ENCODE measurements at regions not wholly inside any gene's neighbourhood (a gene's known extent, or its start where the extent isn't known, plus 50 kb on each side); places are given as distances from the start of the nearest gene placed in this dataset.

- DNase-seq: no peak
These were observed 83.0 kb upstream of the ADRA2C start for GRCh38 chr4:3683077-3683743.

GRCh38 chr4:3682236-3683076, 83.7 kb upstream of the ADRA2C start:
- DNase-seq: no peak

GRCh38 chr4:3681191-3681590, 85.0 kb upstream of the ADRA2C start:
- no peak for DNase-seq

GRCh38 chr4:3680656-3681055, 85.5 kb upstream of the ADRA2C start:
- DNase-seq: no peak

DNA sequence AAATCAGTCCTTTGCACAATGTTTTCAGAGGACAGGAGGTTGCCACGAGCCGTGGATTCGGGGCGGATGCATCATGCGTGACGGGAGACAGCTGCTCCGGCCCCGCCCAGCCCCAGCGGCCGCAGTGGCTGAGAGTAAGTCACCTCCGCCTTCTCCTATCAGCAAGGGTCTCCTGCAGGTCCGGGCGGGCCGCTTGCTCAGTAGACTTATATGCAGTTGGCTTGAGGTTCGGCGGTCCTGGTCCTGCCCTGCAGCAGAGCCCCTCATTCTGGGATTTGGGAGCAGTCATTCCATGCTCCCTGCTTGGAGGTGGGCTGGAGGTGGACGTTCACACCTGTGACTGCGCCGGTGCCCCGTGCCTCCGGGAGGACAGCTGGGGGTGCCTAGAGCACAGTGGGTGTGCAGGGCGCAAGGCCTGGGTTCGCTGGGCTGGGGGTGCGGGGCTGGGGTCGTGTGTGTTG, 86.3 kb upstream of the ADRA2C start:
- no peak for DNase-seq

DNA sequence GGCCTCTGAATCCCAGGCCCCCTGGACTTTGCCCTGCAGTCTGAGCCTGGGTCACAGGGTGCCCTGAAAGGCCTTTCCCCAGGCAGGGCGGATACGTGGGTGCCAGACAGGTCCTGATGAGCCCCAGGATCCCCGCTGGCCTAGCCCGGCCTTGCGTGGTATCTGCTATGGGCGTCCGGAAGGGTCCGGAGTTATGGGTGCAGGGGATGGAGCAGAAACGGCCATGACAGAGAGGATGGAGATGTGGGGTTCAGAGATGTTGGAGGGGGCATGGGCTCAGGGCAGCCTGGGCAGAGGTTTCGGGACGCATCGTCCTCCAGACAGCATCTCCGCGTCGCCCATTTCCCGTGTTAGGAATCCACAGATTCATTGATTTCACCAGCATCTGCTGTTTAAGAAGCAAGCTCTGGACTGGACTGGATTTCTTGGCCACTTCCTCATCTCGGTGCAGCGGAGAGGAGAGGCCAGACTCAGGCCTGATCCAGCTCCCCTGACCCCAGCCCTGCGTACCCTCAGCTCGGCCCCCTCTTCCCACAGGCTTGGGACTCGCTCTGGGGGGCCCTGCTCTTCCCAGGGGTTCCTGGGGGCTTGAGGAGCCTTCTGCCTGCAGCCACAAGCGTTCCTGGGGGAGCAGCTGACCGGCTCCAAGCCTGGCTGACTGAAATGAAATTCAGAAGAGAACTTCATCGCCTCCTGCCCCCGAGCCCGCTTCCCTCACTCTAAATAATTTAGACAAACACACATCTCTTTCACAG, 86.9 kb upstream of the ADRA2C start:
- no peak for DNase-seq

DNA sequence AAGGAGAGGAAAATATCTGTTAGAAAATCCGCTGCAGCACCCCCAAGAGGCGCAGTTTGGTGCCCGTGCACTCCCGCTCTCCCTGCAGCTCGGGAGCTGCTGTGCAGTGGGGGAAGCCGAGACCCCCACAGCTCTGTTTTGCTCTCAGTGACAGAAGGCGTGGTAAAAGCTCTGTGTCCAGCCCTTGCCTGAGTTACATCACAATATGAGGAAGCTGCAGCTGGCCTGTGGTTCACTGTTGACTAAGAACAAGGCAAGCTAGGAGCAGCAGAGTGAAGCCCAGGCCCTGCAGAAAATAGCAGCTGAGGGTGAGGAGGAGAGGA, 88.5 kb upstream of the ADRA2C start:
- no peak for DNase-seq

GRCh38 chr4:3676907-3677747, 89.1 kb upstream of the ADRA2C start:
- no peak for DNase-seq

DNA sequence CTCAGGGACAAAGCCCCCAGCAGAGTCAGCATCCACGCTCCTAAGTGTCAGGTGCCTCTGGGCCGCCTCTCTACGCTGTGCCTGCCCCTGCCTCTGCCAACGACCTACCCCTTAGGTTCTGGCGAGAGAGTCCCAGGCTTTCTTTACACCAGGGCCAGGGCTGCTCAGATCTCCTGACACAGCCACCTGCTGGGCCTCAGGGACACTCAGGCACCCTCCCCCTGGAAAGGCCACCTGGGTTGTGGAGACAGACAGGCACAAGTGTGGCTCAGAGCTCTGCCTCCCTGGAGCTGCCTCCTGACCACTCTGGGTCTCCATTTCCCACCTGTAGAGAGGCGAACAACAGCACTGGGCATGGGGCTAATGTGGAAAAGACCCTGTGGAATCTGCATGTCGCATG, 90.0 kb upstream of the ADRA2C start:
- no peak for DNase-seq

- no peak for DNase-seq
These were observed 90.7 kb upstream of the ADRA2C start for GRCh38 chr4:3675251-3676115.

GRCh38 chr4:3674479-3674851, 91.7 kb upstream of the ADRA2C start:
- DNase-seq: no peak

DNA sequence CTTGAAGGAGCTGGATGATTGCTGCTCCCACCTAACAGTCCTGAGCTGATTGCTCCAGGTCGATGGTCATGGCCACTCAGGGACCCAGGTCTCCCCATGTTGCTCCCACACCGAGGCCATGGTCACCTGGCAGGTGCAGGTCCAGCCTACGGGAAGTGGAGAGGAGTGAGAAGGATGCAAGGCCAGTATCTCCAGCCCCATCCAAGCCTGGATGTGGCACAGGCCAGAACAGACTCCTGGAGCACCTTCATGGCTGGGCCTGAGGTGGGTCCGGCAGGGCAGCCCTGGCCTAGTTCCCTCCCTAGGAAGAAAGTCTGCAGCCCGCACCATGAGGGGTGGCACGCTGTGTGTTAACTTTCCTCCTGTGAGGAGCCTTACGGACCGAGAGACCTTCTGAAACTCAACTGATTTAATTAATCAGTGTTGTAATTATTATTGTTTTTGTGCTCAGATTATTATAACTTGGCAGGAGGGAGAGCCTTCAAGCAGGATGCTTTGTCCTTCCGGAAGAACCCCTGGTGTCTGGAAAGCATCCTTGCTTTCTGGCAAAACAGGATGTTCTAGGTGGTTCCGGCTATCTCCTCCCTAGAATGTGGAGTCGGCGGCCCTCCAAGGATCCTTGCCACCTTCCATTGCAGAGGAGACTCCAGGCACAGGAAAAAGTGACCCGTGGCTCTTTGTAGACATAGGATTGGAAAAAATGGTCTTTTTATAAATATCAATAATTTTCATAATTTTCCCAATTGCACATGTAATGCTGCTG, 92.3 kb upstream of the ADRA2C start:
- DNase-seq: no peak

DNA sequence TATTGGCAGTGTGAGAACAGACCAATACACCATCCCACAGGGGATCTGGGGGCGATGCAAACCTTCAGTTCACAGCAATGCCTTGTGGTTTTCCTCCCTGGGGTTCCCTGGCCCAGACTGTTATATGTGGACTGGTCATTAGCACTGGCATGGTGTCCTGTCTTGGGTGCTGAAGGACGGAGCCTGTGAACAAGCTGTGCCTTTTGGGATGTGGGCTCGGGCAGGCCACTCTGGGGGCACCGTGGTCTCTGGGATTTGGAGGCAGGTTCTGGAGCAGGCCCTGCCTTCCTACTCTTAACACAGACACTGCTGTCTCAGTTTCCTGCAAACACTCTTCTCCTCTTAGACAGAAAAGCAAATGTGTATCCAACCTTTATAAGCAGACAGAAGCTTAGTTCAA, 93.0 kb upstream of the ADRA2C start:
- DNase-seq: no peak

GRCh38 chr4:3672465-3672831, 93.7 kb upstream of the ADRA2C start:
- no peak for DNase-seq

GRCh38 chr4:3671571-3672464, 94.4 kb upstream of the ADRA2C start:
- no peak for DNase-seq

DNA sequence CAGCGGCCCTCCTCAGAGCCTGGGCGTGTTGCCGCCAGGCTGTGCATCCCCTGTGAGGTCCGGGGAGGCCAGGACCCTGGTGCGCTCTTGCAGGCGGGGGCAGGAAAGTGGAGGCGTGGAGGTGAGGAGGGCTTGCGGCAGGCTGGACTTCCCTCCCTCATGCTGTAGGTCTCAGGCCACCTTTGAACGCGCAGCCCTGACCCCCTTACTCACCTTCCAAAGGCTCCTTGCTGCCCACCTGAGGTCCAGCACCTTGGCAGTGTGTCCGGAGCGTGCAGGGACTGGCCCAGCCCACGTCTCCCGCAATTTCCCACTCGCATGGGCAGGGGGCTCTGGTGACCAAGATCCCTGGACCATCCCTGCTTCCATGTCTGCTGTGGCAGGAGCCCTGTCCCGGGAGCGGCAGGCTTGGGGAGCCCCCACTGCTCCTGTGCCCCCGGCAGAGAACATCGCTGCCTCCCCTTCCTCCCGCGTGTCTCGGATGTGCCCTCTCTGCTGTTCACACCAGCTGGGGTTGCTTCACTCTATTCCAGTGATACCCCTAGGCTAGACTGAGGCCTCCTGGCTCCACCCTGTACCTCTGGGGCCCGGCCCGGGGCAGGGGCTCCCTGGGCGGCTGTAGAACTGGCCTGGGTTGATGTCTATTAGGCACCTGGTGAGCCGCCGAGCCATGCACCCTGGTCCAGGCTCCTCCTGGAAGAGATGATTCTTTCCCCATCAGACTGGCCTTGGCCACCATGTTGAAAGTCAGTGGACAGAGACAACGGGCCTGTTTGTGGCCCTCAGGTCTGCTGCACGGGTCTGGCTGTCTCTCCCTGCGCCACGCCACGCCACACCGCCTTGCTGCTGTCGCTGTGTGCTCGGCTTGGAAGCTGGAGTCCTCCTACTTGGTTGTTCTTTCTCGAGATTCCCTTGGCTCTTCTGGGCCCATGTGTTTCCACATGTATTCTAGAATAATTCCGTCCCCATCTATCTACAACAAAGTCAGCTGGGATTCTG, 95.4 kb upstream of the ADRA2C start:
- DNase-seq: no peak

DNA sequence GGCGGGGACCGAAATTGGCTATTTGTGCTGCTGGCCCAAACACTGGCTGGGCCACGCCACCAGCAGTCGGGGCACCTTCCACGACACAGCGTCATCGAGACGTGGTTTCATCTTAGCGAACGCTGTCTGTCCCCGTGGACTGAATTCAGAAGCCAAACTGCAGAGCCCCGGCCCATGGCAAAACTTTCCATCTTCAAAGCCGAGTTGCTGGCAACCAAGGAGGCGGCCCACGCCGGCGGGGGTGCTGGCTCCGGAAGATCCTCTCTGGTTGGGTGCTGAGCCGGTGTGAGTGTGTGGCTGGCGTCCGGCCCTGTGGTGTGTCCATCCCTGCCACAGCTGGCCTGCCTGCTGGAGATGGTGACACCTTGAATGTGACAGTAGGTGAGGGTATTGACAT, 96.6 kb upstream of the ADRA2C start:
- no peak for DNase-seq

DNA sequence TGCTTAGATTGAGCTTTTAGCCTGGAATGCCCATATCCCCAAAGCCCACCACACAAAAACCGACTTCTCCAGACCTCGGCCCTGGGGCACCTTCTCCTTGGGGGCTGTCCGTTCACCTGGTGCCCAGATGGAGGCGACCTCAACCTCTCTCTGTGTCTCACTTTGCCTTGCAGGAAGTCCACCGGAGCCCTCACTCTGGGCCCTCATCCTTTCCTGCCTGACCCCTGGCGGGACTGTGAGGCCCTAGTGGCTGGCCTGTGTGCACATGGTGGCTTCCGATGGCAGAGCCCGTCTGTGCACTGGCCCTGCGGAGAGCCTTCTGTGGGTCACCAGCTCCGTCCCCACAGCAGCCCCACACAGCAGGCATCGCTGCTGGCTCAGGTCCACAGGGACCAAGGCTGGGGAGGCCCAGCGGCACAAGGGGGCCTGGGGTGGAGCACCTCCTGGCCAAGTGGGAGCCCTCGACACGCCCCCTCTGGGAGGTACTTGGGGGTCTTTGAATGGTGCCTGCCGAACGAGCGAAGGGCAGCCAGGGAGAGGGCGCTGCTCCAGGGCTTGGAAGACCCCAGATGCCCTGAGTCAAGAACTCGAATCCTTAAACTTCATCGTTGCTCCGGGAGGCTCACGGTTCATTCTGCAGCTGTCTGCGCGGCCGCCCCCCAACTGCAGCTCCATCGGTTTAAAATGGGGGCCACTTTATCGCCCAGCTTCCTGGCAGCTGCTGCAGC, 97.2 kb upstream of the ADRA2C start:
- DNase-seq: no peak

Measured in stimulated activated CD4-positive, alpha-beta T cell treated with anti-CD3 and anti-CD28 coated beads, Interleukin-15, amount 100 ng/mL, for 24 hours (primary cell).